Non-pigmented ciliary epithelial cell (primary cell): ENCODE measurements at regions not wholly inside any gene's neighbourhood (a gene's known extent, or its start where the extent isn't known, plus 50 kb on each side); places are given as distances from the start of the nearest gene placed in this dataset.
"Not testable (repeated sequence)": the region's sequence is repeated elsewhere in the genome, so short reads cannot be mapped to it uniquely, and the experiment has no call there.

Experiments used
- DNase-seq: peaks from one replicate; pipeline ENCODE4 v3.0.0-alpha.2; 2010; ENCODE audit warnings: low read depth

GRCh38 chr2:156779416-156780120 lies 343.4 kb downstream of the GPD2 start:
- no peak for DNase-seq

- DNase-seq, result not testable (repeated sequence)
These were observed 345.5 kb downstream of the GPD2 start for GRCh38 chr2:156781677-156782076.

- no peak for DNase-seq
These were observed 348.0 kb downstream of the GPD2 start for GRCh38 chr2:156784020-156784701.

GRCh38 chr2:156787517-156787916 lies 351.3 kb downstream of the GPD2 start:
- DNase-seq, result no peak

- DNase-seq, result no peak
These were observed 354.3 kb downstream of the GPD2 start for GRCh38 chr2:156790343-156791037.

- no peak for DNase-seq
These were observed 356.2 kb downstream of the GPD2 start for GRCh38 chr2:156792242-156792840.

- no peak for DNase-seq
These were observed 361.7 kb downstream of the GPD2 start for GRCh38 chr2:156797832-156798231.

GRCh38 chr2:156800065-156800653 lies 364.0 kb downstream of the GPD2 start:
- no peak for DNase-seq

- DNase-seq, result no peak
These were observed 364.7 kb downstream of the GPD2 start for GRCh38 chr2:156800781-156801361.

- DNase-seq, result no peak
These were observed 367.1 kb downstream of the GPD2 start for GRCh38 chr2:156803243-156803642.

- no peak for DNase-seq
These were observed 367.8 kb downstream of the GPD2 start for GRCh38 chr2:156803967-156804366.

- no peak for DNase-seq
These were observed 373.9 kb downstream of the GPD2 start for GRCh38 chr2:156810094-156810493.

GRCh38 chr2:156812496-156812895 lies 376.3 kb downstream of the GPD2 start:
- no peak for DNase-seq

- no peak for DNase-seq
These were observed 381.3 kb downstream of the GPD2 start for GRCh38 chr2:156817430-156817829.

GRCh38 chr2:156818221-156818620 lies 382.0 kb downstream of the GPD2 start:
- no peak for DNase-seq

- DNase-seq, result no peak
These were observed 382.8 kb downstream of the GPD2 start for GRCh38 chr2:156818944-156819343.

- DNase-seq, result peak; percentile 30
These were observed 390.3 kb downstream of the GPD2 start for GRCh38 chr2:156826341-156826933.

- no peak for DNase-seq
These were observed 398.3 kb downstream of the GPD2 start for GRCh38 chr2:156834431-156834830.

- no peak for DNase-seq
These were observed 401.6 kb downstream of the GPD2 start for GRCh38 chr2:156837635-156838370.

GRCh38 chr2:156841321-156841720 lies 405.1 kb downstream of the GPD2 start:
- DNase-seq, result no peak
